Endothelial cell of umbilical vein (primary cell): ENCODE measurements at regions not wholly inside any gene's neighbourhood (a gene's known extent, or its start where the extent isn't known, plus 50 kb on each side); places are given as distances from the start of the nearest gene placed in this dataset.
"Not testable (repeated sequence)": the region's sequence is repeated elsewhere in the genome, so short reads cannot be mapped to it uniquely, and the experiment has no call there.

ENCODE experiments used
- BruUV-seq: library from RNA; stranded (reverse); fragments of 400-500 nt; replicated peaks from 2 replicates; lab custom pipeline; 2021; lab: Mats Ljungman, UMichigan
- CTCF ChIA-PET: fragments of 300-600, 350-600 bp; sonication (Branson Sonifier 250); formaldehyde crosslinking; loops from one replicate; lab custom pipeline; 2021; ENCODE audit warnings: antibody characterized with exemption, inconsistent platforms; lab: Charles Lee
- POLR2A ChIA-PET: fragments of 300-600, 350-600 bp; sonication (Branson Sonifier 250); formaldehyde crosslinking; loops from one replicate; lab custom pipeline; 2021; ENCODE audit warnings: antibody characterized with exemption, inconsistent platforms; lab: Charles Lee
- DNase-seq: peaks from one replicate; pipeline ENCODE4 v3.0.0-alpha.2; 2011; ENCODE audit warnings: low read depth, low spot score
- FAIRE-seq: peaks from 2 replicates; lab custom pipeline; 2011; peaks lifted over from hg19 to GRCh38; lab: Jason Lieb, UNC
- H2AFZ ChIP-seq: 2 replicates; pipeline ENCODE4 v1.6.0; 2012; ENCODE audit warnings: low read depth, low read length, control low read depth, inconsistent platforms
- H3K27ac ChIP-seq: 2 replicates; pipeline ENCODE4 v1.5.1; 2011; ENCODE audit warnings: low read depth, mild to moderate bottlenecking, control low read depth, low read length, moderate library complexity; ENCODE audit not compliant: insufficient read depth
- H3K27me3 ChIP-seq, 2 experiments: 2 replicates each; pipeline versions ENCODE4 v1.6.0 to v1.6.1; 2011; ENCODE audit warnings: low read length in 2 of 2, mixed read lengths in 1 of 2; ENCODE audit not compliant: control insufficient read depth in 2 of 2, insufficient read depth in 2 of 2
- H3K36me3 ChIP-seq, 2 experiments: 2 replicates in 1 of 2; 3 replicates in 1 of 2; pipeline ENCODE4 v1.5.1; 2011; ENCODE audit warnings: low read length in 2 of 2, mild to moderate bottlenecking in 1 of 2, moderate library complexity in 1 of 2; ENCODE audit not compliant: control insufficient read depth in 2 of 2, insufficient read depth in 2 of 2; ENCODE audit errors: extremely low read depth in 1 of 2
- H3K4me1 ChIP-seq: 3 replicates; pipeline ENCODE4 v1.5.1; 2011; ENCODE audit warnings: mild to moderate bottlenecking, low read length; ENCODE audit not compliant: control insufficient read depth, insufficient read depth; ENCODE audit errors: extremely low read depth
- H3K4me2 ChIP-seq: 2 replicates; pipeline ENCODE4 v1.6.1; 2011; ENCODE audit warnings: low read length, control low read depth, mixed read lengths; ENCODE audit not compliant: insufficient read depth
- H3K4me3 ChIP-seq, 3 experiments: fragments of 200-600 bp in 1 of 3; sonication (generic), shearing (Covaris generic) in 1 of 3; replicated peaks in 1 of 3; 2 replicates each; pipeline ENCODE4 v1.5.1; 2011 to 2016; ENCODE audit warnings: control low read depth in 3 of 3, low read length in 3 of 3, mild to moderate bottlenecking in 2 of 3, inconsistent platforms in 1 of 3, low read depth in 1 of 3, moderate library complexity in 1 of 3; ENCODE audit not compliant: insufficient read depth in 1 of 3
- H3K79me2 ChIP-seq: 2 replicates; pipeline ENCODE4 v1.6.0; 2012; ENCODE audit warnings: low read length, inconsistent platforms; ENCODE audit not compliant: control insufficient read depth, insufficient read depth
- H3K9ac ChIP-seq: replicated peaks from 2 replicates; pipeline ENCODE3; 2011; ENCODE audit warnings: low read length, control low read depth; ENCODE audit not compliant: insufficient read depth; ENCODE audit errors: extremely low read depth
- H3K9me1 ChIP-seq: replicated peaks from 3 replicates; pipeline ENCODE4 v1.6.0; 2011; ENCODE audit warnings: mild to moderate bottlenecking, low read length; ENCODE audit not compliant: control insufficient read depth, insufficient read depth; ENCODE audit errors: extremely low read depth
- H3K9me3 ChIP-seq: replicated peaks from 2 replicates; pipeline ENCODE4 v1.5.1; 2012; ENCODE audit warnings: low read length, inconsistent platforms; ENCODE audit not compliant: control insufficient read depth, insufficient read depth
- H4K20me1 ChIP-seq: replicated peaks from 2 replicates; pipeline ENCODE3; 2011; ENCODE audit warnings: mild to moderate bottlenecking, low read length; ENCODE audit not compliant: control insufficient read depth, insufficient read depth; ENCODE audit errors: extremely low read depth
- GATA2 ChIP-seq: IDR thresholded peaks from 2 replicates; pipeline ENCODE4 v1.7.0; 2011; ENCODE audit warnings: low read depth, mild to moderate bottlenecking, moderate library complexity, mixed read lengths, low read length; ENCODE audit not compliant: insufficient read length, insufficient read depth
- POLR2A ChIP-seq: IDR thresholded peaks from 2 replicates; pipeline ENCODE4 v1.6.1; 2012; ENCODE audit warnings: low read depth, mild to moderate bottlenecking, control low read depth, low read length
- dilution Hi-C: fragments of 300-500 bp; cut with MboI; formaldehyde crosslinking; loops from one replicate; pipeline ENCODE4 v1.15.0; 2019; ENCODE audit warnings: low sequenced_read_pairs; ENCODE audit not compliant: extremely low pct_ligation_motif_present
- intact Hi-C: fragments of 100-400 bp; cut with micrococcal nuclease; formaldehyde crosslinking; loops from one replicate; pipeline ENCODE4 v1.10.0; 2022
- TF ChIP-seq, protein P1 (sequence below): IDR thresholded peaks from 2 replicates; pipeline ENCODE4 v1.6.1; 2011; ENCODE audit not compliant: insufficient read depth, insufficient read length

DNA sequence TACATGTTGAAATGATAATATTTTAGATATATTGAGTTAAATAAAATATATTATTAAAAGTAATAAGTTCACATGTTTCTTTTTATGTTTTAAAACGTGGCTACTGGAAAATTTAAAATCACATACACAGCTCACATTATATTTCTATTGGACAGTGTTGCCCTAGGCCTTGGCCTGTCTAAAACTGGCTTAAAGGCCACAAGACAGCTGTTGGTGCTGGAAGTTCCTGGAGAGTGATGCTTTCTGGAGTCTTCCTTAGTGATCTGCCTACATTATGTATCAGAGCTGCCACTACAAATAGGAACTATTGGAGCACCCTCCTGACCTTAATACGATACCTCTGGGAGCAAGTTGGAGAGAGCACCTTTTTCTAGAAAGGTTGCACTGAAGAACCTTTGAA is 254.1 kb upstream of the C2CD4B start:
- intact Hi-C loops = no loop called here
- no peaks in the 10 kb centered on the region for H3K9me3 ChIP-seq
- no peak overlapping the region for H2AFZ ChIP-seq
- TF ChIP-seq GATA2 = no peak
- TF ChIP-seq, protein P1, sequence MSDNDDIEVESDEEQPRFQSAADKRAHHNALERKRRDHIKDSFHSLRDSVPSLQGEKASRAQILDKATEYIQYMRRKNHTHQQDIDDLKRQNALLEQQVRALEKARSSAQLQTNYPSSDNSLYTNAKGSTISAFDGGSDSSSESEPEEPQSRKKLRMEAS = no peak
- TF ChIP-seq POLR2A = no peak
- H3K79me2 ChIP-seq = no peaks in the 10 kb centered on the region
- no peak overlapping the region for H3K27ac ChIP-seq
- dilution Hi-C loops = no loop called here
- no peaks in the 10 kb centered on the region for H4K20me1 ChIP-seq
- no peaks in the 10 kb centered on the region for H3K4me1 ChIP-seq
- H3K36me3 ChIP-seq = no peaks in the 10 kb centered on the region
- H3K4me2 ChIP-seq = no peak overlapping the region
- FAIRE-seq (no peak), DNase-seq (no peak)
- no peaks in the 10 kb centered on the region for H3K9me1 ChIP-seq
- H3K27me3 ChIP-seq = no peaks in the 10 kb centered on the region
- H3K9ac ChIP-seq = no peak overlapping the region
- ChIA-PET CTCF (no interaction called here), POLR2A (no interaction called here)
- no TSS peak for BruUV-seq
- no peak overlapping the region for H3K4me3 ChIP-seq

DNA sequence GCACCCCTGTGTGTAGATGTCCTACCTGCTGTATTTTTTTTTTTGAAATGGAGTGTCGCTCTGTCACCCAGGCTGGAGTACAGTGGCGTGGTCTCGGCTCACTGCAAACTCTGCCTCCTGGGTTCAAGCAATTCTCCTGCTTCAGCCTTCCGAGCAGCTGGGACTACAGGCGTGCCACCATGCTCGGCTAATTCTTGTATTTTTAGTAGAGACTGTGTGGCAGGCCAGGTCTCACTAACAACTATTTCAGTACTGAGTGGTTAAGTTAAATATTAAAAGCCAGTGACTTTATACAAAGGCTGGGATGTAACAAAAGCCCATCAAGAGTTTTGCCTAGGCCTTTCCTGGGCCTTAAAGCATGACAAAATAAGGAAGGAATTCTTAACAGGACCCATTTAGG is 255.3 kb upstream of the C2CD4B start:
- dilution Hi-C loops, intact Hi-C loops, BruUV-seq: not testable (repeated sequence)

More for the DNA sequence above, 255.3 kb upstream of the C2CD4B start:
- H3K4me1 ChIP-seq, H3K9me1 ChIP-seq, H2AFZ ChIP-seq, H3K36me3 ChIP-seq, H3K27me3 ChIP-seq, H3K79me2 ChIP-seq, H3K4me3 ChIP-seq, H3K4me2 ChIP-seq, CTCF ChIA-PET, H4K20me1 ChIP-seq, H3K9ac ChIP-seq, H3K9me3 ChIP-seq, POLR2A ChIA-PET, H3K27ac ChIP-seq, DNase-seq, FAIRE-seq: not testable (repeated sequence)
